ENCODE measurements at regions not wholly inside any gene's neighbourhood (a gene's known extent, or its start where the extent isn't known, plus 50 kb on each side); places are given as distances from the start of the nearest gene placed in this dataset.

GRCh38 chr5:125888358-125888757 is 534.9 kb upstream of the GRAMD2B start:
- no peak for TF ChIP-seq POLR2A (IDR thresholded peaks at IDR 0.05)
- TF ChIP-seq, protein P1, sequence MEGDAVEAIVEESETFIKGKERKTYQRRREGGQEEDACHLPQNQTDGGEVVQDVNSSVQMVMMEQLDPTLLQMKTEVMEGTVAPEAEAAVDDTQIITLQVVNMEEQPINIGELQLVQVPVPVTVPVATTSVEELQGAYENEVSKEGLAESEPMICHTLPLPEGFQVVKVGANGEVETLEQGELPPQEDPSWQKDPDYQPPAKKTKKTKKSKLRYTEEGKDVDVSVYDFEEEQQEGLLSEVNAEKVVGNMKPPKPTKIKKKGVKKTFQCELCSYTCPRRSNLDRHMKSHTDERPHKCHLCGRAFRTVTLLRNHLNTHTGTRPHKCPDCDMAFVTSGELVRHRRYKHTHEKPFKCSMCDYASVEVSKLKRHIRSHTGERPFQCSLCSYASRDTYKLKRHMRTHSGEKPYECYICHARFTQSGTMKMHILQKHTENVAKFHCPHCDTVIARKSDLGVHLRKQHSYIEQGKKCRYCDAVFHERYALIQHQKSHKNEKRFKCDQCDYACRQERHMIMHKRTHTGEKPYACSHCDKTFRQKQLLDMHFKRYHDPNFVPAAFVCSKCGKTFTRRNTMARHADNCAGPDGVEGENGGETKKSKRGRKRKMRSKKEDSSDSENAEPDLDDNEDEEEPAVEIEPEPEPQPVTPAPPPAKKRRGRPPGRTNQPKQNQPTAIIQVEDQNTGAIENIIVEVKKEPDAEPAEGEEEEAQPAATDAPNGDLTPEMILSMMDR (IDR thresholded peaks at IDR 0.05): no peak
